Ectodermal cell (in vitro differentiated cells): ENCODE measurements at regions not wholly inside any gene's neighbourhood (a gene's known extent, or its start where the extent isn't known, plus 50 kb on each side); places are given as distances from the start of the nearest gene placed in this dataset.

Experiments
- H3K27ac ChIP-seq: 2 replicates; pipeline ENCODE4 v1.7.0; 2013; ENCODE audit warnings: mild to moderate bottlenecking, low read depth, low read length; ENCODE audit not compliant: insufficient read depth, poor library complexity, severe bottlenecking
- H3K27me3 ChIP-seq: 2 replicates; pipeline ENCODE4 v1.7.0; 2013; ENCODE audit warnings: mild to moderate bottlenecking, low read length; ENCODE audit not compliant: insufficient read depth, control insufficient read depth, poor library complexity, severe bottlenecking
- H3K36me3 ChIP-seq: one replicate; pipeline ENCODE4 v1.7.0; 2013; ENCODE audit warnings: low read length; ENCODE audit not compliant: control insufficient read depth, insufficient read depth
- H3K4me1 ChIP-seq: one replicate; pipeline ENCODE4 v1.7.0; 2013; ENCODE audit warnings: low read length; ENCODE audit not compliant: control insufficient read depth, insufficient read depth
- H3K4me3 ChIP-seq: 2 replicates; pipeline ENCODE4 v1.7.0; 2013; ENCODE audit warnings: low read depth, low read length, control low read depth; ENCODE audit not compliant: insufficient read depth
- H3K9me3 ChIP-seq: 2 replicates; pipeline ENCODE4 v1.7.0; 2013; ENCODE audit warnings: mild to moderate bottlenecking, low read length, moderate library complexity; ENCODE audit not compliant: control insufficient read depth
- WGBS, 2 experiments: methylation state at CpG; one replicate each; pipeline ENCODE4 v1.1.7; 2013; ENCODE audit warnings: missing lambda C conversion rate in 2 of 2; 5-methylcytosine and 5-hydroxymethylcytosine counted together

GRCh38 chr7:153413540-153414287 lies 638.5 kb upstream of the DPP6 start:
- Histone ChIP-seq H3K27ac (no peak overlapping the region), H3K9me3 (peaks cover 7% of the 10 kb centered on the region), H3K4me3 (no peak overlapping the region), H3K4me1 (no peaks in the 10 kb centered on the region), H3K27me3 (no peaks in the 10 kb centered on the region), H3K36me3 (no peaks in the 10 kb centered on the region)
- 89 to 93% methylated on average over 27 to 28 of the region's 28 CpGs for whole genome bisulfite sequencing, 2 experiments

- no peaks in the 10 kb centered on the region for H3K4me1 ChIP-seq
- H3K27ac ChIP-seq, result no peak overlapping the region
- no peaks in the 10 kb centered on the region for H3K36me3 ChIP-seq
- H3K27me3 ChIP-seq, result no peaks in the 10 kb centered on the region
- H3K4me3 ChIP-seq, result no peak overlapping the region
- peaks cover 7% of the 10 kb centered on the region for H3K9me3 ChIP-seq
These were observed 637.9 kb upstream of the DPP6 start for GRCh38 chr7:153414288-153414629.

GRCh38 chr7:153415632-153416031 lies 636.6 kb upstream of the DPP6 start:
- H3K4me1 ChIP-seq, result no peaks in the 10 kb centered on the region

GRCh38 chr7:153422291-153423209 lies 629.6 kb upstream of the DPP6 start:
- no peaks in the 10 kb centered on the region for H3K4me1 ChIP-seq
- H3K36me3 ChIP-seq, result no peaks in the 10 kb centered on the region
- no peak overlapping the region for H3K27ac ChIP-seq
- H3K9me3 ChIP-seq, result peaks cover 5% of the 10 kb centered on the region
- 82 to 85% methylated on average over 8 to 9 of the region's 9 CpGs for WGBS, 2 experiments
- no peak overlapping the region for H3K4me3 ChIP-seq
- H3K27me3 ChIP-seq, result no peaks in the 10 kb centered on the region

More at GRCh38 chr7:153415632-153416031, 636.6 kb upstream of the DPP6 start:
- H3K27ac ChIP-seq, result no peak overlapping the region
- WGBS, 2 experiments, result 80% methylated on average over 5 of the region's 6 CpGs
- no peaks in the 10 kb centered on the region for H3K36me3 ChIP-seq
- H3K9me3 ChIP-seq, result peaks cover 7% of the 10 kb centered on the region
- H3K27me3 ChIP-seq, result no peaks in the 10 kb centered on the region
- no peak overlapping the region for H3K4me3 ChIP-seq

- H3K9me3 ChIP-seq, result peaks cover 9% of the 10 kb centered on the region
These were observed 629.0 kb upstream of the DPP6 start for GRCh38 chr7:153423210-153423590.

GRCh38 chr7:153430931-153431330 lies 621.3 kb upstream of the DPP6 start:
- Histone ChIP-seq H3K9me3 (peaks cover 4% of the 10 kb centered on the region), H3K36me3 (no peaks in the 10 kb centered on the region), H3K4me3 (no peak overlapping the region), H3K4me1 (no peaks in the 10 kb centered on the region), H3K27me3 (no peaks in the 10 kb centered on the region), H3K27ac (no peak overlapping the region)
- WGBS, 2 experiments, result 58% methylated on average over 5 of the region's 5 CpGs

More at GRCh38 chr7:153423210-153423590, 629.0 kb upstream of the DPP6 start:
- Histone ChIP-seq H3K36me3 (no peaks in the 10 kb centered on the region), H3K4me3 (no peak overlapping the region), H3K27ac (no peak overlapping the region), H3K27me3 (no peaks in the 10 kb centered on the region), H3K4me1 (no peaks in the 10 kb centered on the region)
- WGBS, 2 experiments, result 91 to 96% methylated on average over 1 to 2 of the region's 2 CpGs

- Histone ChIP-seq H3K9me3 (peaks cover 4% of the 10 kb centered on the region), H3K4me3 (no peak overlapping the region)
These were observed 620.1 kb upstream of the DPP6 start for GRCh38 chr7:153432063-153432462.

GRCh38 chr7:153433223-153433622 lies 619.0 kb upstream of the DPP6 start:
- 88 to 90% methylated on average over 8 of the region's 8 CpGs for whole genome bisulfite sequencing, 2 experiments
- Histone ChIP-seq H3K4me3 (no peak overlapping the region), H3K27me3 (no peaks in the 10 kb centered on the region), H3K4me1 (no peaks in the 10 kb centered on the region), H3K36me3 (no peaks in the 10 kb centered on the region), H3K9me3 (no peaks in the 10 kb centered on the region), H3K27ac (no peak overlapping the region)

More at GRCh38 chr7:153432063-153432462, 620.1 kb upstream of the DPP6 start:
- no peaks in the 10 kb centered on the region for H3K36me3 ChIP-seq
- H3K4me1 ChIP-seq, result no peaks in the 10 kb centered on the region
- H3K27ac ChIP-seq, result no peak overlapping the region
- H3K27me3 ChIP-seq, result no peaks in the 10 kb centered on the region
- WGBS, 2 experiments, result 87 to 88% methylated on average over 8 of the region's 8 CpGs

GRCh38 chr7:153440715-153441114 lies 611.5 kb upstream of the DPP6 start:
- 73 to 79% methylated on average over 5 of the region's 5 CpGs for WGBS, 2 experiments
- Histone ChIP-seq H3K4me1 (no peaks in the 10 kb centered on the region), H3K27ac (no peak overlapping the region), H3K36me3 (no peaks in the 10 kb centered on the region), H3K9me3 (peaks cover 4% of the 10 kb centered on the region), H3K4me3 (no peak overlapping the region), H3K27me3 (no peaks in the 10 kb centered on the region)

- Histone ChIP-seq H3K27me3 (no peaks in the 10 kb centered on the region), H3K36me3 (no peaks in the 10 kb centered on the region), H3K4me3 (no peak overlapping the region), H3K9me3 (peaks cover 9% of the 10 kb centered on the region), H3K27ac (no peak overlapping the region), H3K4me1 (no peaks in the 10 kb centered on the region)
- WGBS, 2 experiments, result 84 to 87% methylated on average over 7 of the region's 7 CpGs
These were observed 609.0 kb upstream of the DPP6 start for GRCh38 chr7:153443032-153443701.
